ENCODE measurements at regions not wholly inside any gene's neighbourhood (a gene's known extent, or its start where the extent isn't known, plus 50 kb on each side); places are given as distances from the start of the nearest gene placed in this dataset.
A peak's percentile ranks its signal among the peaks of the same experiment; 100 is the strongest.
"Not testable (repeated sequence)": the region's sequence is repeated elsewhere in the genome, so short reads cannot be mapped to it uniquely, and the experiment has no call there.

DNA sequence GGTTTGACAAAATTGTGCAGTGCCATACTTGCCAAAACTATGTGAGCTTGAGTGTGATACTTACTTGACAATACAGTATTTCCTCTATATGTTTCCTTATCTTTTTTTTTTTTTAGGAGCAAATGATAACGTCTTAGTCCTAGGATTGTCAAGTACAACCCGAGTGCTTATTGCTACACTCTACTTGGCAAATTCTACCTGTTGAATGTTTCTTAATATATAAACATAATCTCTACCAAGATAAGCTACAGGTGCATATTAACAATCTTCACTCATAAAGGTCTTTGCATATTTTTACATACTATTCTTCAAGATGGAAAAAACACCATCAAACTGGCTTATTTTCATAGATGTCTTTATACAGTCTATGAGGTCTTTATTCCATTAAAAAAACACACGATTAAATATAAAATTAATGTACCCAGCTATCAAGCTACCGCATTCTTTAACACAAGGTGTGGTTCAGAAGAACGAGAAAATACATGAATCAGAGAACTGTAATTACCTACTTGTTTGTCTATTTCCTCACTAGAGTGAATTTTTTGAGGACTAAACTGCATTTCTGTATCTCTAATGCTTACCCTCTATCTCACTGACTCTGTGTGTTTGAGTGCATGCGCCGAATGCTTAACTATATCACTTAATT, 76.1 kb upstream of the PDSS1 start:
- no peak for DNase-seq

- peak; percentile 54 for DNase-seq
Observed at GRCh38 chr10:26621889-26622711, 75.4 kb upstream of the PDSS1 start.

GRCh38 chr10:26622891-26623290, 74.6 kb upstream of the PDSS1 start:
- no peak for DNase-seq

DNA sequence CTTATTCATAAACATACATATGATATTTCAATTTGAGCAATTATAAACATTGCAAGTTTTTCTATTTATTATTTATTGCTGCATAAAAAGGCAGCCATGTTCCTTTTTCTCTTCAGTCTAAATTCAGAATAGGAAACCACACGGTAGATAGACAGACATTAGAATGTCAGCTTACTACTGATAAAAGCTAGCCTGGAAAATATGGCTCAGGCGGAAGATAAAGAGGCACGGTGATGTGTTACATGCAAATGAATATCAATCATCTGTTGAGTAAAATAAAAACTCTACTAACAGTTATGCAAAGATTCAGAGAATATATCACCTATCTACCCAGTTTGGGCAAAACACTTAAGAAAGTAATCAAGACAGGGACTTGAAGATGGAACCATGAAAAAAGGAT, 73.5 kb upstream of the PDSS1 start:
- DNase-seq: no peak

- DNase-seq: no peak
Observed at GRCh38 chr10:26626066-26626465, 71.4 kb upstream of the PDSS1 start.

- no peak for DNase-seq
Observed at GRCh38 chr10:26627324-26627723, 70.2 kb upstream of the PDSS1 start.

DNA sequence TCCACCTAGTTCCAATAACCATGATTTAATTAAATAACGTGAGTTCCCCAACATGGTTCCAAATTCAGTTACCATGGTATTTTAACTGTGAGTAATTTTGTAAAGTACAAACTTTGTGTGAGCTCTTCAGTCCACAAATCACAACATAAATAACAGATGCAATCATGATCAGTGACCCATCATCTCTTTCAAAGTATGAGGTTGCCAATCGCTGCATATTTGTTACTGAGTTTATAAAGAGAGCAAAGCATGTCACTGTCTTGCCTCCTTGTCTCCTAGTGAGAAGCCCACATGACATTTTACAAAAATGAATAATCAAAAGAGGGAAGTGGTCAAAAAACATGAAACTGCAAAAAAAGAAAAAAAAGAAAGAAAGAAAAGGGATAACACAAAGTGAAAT, 69.1 kb upstream of the PDSS1 start:
- DNase-seq: no peak

GRCh38 chr10:26632171-26632570, 65.3 kb upstream of the PDSS1 start:
- DNase-seq: not testable (repeated sequence)

DNA sequence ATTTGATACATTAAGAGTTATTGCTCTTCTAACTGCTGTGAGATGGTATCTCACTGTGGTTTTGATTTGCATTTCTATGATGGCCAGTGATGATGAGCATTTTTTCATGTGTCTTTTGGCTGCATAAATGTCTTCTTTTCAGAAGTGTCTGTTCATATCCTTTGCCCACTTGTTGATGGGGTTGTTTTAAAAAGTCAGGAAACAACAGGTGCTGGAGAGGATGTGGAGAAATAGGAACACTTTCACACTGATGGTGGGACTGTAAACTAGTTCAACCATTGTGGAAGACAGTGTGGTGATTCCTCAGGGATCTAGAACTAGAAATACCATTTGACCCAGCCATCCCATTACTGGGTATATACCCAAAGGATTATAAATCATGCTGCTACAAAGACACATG, 63.4 kb upstream of the PDSS1 start:
- DNase-seq: not testable (repeated sequence)

DNA sequence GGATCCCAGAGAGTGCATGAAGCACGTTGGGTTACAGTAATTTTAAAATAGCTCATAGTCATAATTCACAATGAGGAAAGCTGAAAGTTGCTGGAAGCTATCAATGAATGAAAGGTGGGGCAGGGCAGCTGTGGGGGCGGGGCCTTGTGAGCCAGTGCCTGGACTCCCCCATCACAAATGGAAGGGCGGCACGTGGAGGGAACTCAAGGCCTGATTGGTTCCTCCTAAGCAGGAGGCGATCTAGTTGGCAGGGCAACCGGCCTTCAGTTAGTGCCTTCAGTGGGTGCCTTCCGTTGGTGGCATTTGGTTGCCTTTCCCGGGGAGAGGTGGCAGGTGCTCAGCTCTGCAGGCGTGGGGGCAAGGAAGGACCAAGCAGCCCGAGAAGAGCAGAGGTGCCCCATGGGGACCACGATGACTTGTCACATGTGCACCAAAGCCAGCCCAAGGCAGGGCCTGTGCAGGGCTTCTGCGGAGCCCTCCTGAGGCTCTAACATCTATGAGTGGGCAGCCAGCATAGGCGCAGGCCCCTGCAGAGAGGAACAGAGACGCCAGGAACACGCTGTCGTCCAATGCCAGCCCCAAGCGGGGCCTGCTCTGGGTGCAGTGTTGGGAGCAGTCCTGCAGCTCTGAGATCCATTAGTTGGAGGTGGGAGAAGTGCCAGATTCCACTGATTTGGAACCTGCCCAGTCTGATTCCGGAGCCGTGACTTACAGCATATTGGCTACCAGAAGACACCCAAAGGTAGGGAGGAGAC, 59.8 kb upstream of the PDSS1 start:
- DNase-seq: no peak

GRCh38 chr10:26640391-26640790, 57.1 kb upstream of the PDSS1 start:
- DNase-seq: no peak

GRCh38 chr10:26642896-26643653, 54.4 kb upstream of the PDSS1 start:
- DNase-seq: no peak

DNA sequence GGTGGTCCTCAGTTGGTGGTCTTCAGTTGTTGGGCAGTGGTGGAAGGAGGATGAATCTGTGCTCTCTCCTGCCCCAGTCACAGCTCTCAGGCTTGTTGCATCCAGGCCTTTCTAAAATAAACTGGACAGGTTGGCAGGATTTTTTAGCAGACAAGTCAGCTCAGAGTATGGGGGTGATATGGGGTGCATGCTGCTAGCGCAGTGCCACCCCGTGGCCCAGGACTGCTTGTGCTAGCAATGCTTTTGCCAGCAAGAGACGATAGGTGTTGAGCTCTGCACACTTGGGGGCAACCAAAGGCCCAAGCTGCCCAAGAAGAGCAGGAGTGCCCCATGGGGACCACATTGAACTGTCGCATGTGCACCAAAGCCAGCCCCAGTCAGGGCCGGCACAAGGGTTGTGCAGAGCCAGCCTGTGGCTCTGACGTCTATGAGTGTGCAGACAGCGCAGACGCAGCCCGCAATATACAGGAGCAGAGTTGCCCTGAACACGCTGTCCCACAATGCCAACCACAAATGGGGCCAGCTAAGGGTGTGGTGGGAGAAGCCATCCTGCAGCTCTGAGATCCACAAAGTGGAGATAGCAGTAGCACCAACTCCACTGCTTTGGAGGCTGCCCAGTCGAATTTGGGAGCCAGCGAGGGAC, 49.8 kb upstream of the PDSS1 start:
- DNase-seq: no peak

Measured in 8988T (cell line).